K562 (cell line): ENCODE measurements at regions not wholly inside any gene's neighbourhood (a gene's known extent, or its start where the extent isn't known, plus 50 kb on each side); places are given as distances from the start of the nearest gene placed in this dataset.

Experiments
- ATAC-seq: fragments of 200-7000 bp; cut with Tn5 transposase; 3 replicates; pipeline ENCODE4 v1.9.1; 2020; ENCODE audit warnings: moderate library complexity
- BruUV-seq: library from RNA; stranded (reverse); fragments of 400-500 nt; replicated peaks from 2 replicates; lab custom pipeline; 2021; lab: Mats Ljungman, UMichigan
- CTCF ChIA-PET: fragments of 300-600 bp; formaldehyde crosslinking; extraction: SDS; loops from one replicate; lab custom pipeline; 2021; ENCODE audit warnings: low intra/inter-chr PET ratio; lab: Yijun Ruan, JAX
- POLR2A ChIA-PET: fragments of 300-600, 350-650 bp; sonication (Branson Sonifier 250); formaldehyde crosslinking; extraction: SDS; loops from one replicate; lab custom pipeline; 2021; ENCODE audit warnings: antibody characterized with exemption, inconsistent platforms; lab: Yijun Ruan, JAX
- DNase-seq, 4 experiments: peaks; one replicate each; pipeline versions ENCODE4 v3.0.0 to v3.0.0-alpha.2; 2011 to 2018; ENCODE audit warnings: low spot score in 3 of 4, mixed read lengths in 3 of 4; ENCODE audit errors: extremely low read depth in 1 of 4
- FAIRE-seq: peaks from 2 replicates; lab custom pipeline; 2011; peaks lifted over from hg19 to GRCh38; lab: Jason Lieb, UNC
- H2AFZ ChIP-seq: 2 replicates; pipeline ENCODE4 v1.6.0; 2011; ENCODE audit warnings: low read depth, low read length, control low read depth, inconsistent platforms
- H3K27ac ChIP-seq: fragments of 200-600 bp; 3 replicates; pipeline ENCODE4 v1.8.0; 2011; ENCODE audit warnings: low read depth, mild to moderate bottlenecking, control low read depth, inconsistent platforms, low read length, moderate library complexity, mixed read lengths; ENCODE audit errors: extremely low read depth
- H3K27me3 ChIP-seq, 2 experiments: fragments of 300-600 bp in 1 of 2; 2 replicates in 1 of 2; 3 replicates in 1 of 2; pipeline versions ENCODE4 v1.6.0 to v1.8.0; 2011; ENCODE audit warnings: inconsistent platforms in 2 of 2, low read length in 2 of 2, mild to moderate bottlenecking in 1 of 2, mixed read lengths in 1 of 2, moderate library complexity in 1 of 2; ENCODE audit not compliant: control insufficient read depth in 2 of 2, insufficient read depth in 2 of 2
- H3K36me3 ChIP-seq: fragments of 300-600 bp; 3 replicates; pipeline ENCODE4 v1.8.0; 2011; ENCODE audit warnings: mild to moderate bottlenecking, low read length, inconsistent platforms; ENCODE audit not compliant: control insufficient read depth, insufficient read depth
- H3K4me1 ChIP-seq, 2 experiments: fragments of 200-600 bp in 1 of 2; replicated peaks in 1 of 2; 2 replicates in 1 of 2; 3 replicates in 1 of 2; pipeline versions ENCODE4 v1.5.1 to v1.8.0; 2011; ENCODE audit warnings: inconsistent platforms in 2 of 2, low read length in 2 of 2, mild to moderate bottlenecking in 1 of 2, mixed read lengths in 1 of 2, moderate library complexity in 1 of 2; ENCODE audit not compliant: control insufficient read depth in 2 of 2, insufficient read depth in 2 of 2
- H3K4me2 ChIP-seq: 2 replicates; pipeline ENCODE4 v1.6.1; 2011; ENCODE audit warnings: low read length, control low read depth, inconsistent platforms, mixed read lengths; ENCODE audit not compliant: insufficient read depth
- H3K4me3 ChIP-seq: fragments of 200-600 bp; sonication (generic), shearing (Covaris generic); 2 replicates; pipeline ENCODE4 v1.5.1; 2016; ENCODE audit warnings: control low read depth, inconsistent platforms
- H3K79me2 ChIP-seq: fragments of 200-600 bp; 3 replicates; pipeline ENCODE4 v1.8.0; 2011; ENCODE audit warnings: low read length, inconsistent platforms; ENCODE audit not compliant: control insufficient read depth, insufficient read depth
- H3K9ac ChIP-seq, 2 experiments: 2 replicates each; pipeline versions ENCODE4 v1.6.0 to v1.6.1; 2011; ENCODE audit warnings: low read depth in 2 of 2, low read length in 2 of 2, control low read depth in 1 of 2, inconsistent platforms in 1 of 2, mild to moderate bottlenecking in 1 of 2, mixed read lengths in 1 of 2; ENCODE audit not compliant: insufficient read depth in 1 of 2
- H3K9me1 ChIP-seq: one replicate; pipeline ENCODE4 v1.6.0; 2011; ENCODE audit warnings: inconsistent platforms, mild to moderate bottlenecking, low read length, moderate library complexity; ENCODE audit not compliant: control insufficient read depth, insufficient read depth
- H3K9me3 ChIP-seq: replicated peaks from 2 replicates; pipeline ENCODE4 v1.5.1; 2011; ENCODE audit warnings: low read depth, low read length, inconsistent platforms; ENCODE audit not compliant: control insufficient read depth, insufficient read depth
- H4K20me1 ChIP-seq: replicated peaks from 2 replicates; pipeline ENCODE4 v1.6.1; 2011; ENCODE audit warnings: low read length, inconsistent platforms, mixed read lengths; ENCODE audit not compliant: control insufficient read depth, insufficient read depth
- CEBPB ChIP-seq: fragments of 450-650 bp; IDR thresholded peaks from 2 replicates; pipeline ENCODE4 v1.6.1; 2016; ENCODE audit warnings: missing genetic modification characterization, missing compliant biosample characterization
- CHD2 ChIP-seq: IDR thresholded peaks from 2 replicates; pipeline ENCODE4 v1.6.1; 2011; ENCODE audit warnings: low read depth, low read length
- DNMT1 ChIP-seq: fragments of 450-650 bp; IDR thresholded peaks from 2 replicates; pipeline ENCODE4 v1.6.1; 2016; ENCODE audit warnings: antibody characterized with exemption, mild to moderate bottlenecking
- ESRRB ChIP-seq: fragments of 250-450 bp; sonication (Bioruptor Pico); IDR thresholded peaks from 2 replicates; pipeline ENCODE4 v1.5.0; 2020; ENCODE audit warnings: mild to moderate bottlenecking, moderate library complexity, borderline replicate concordance
- GMEB1 ChIP-seq: fragments of 250-450 bp; sonication (Bioruptor Pico); IDR thresholded peaks from 2 replicates; pipeline ENCODE4 v1.4.0; 2020; ENCODE audit warnings: mild to moderate bottlenecking
- HIVEP1 ChIP-seq: fragments of 250-450 bp; sonication (Bioruptor Pico); IDR thresholded peaks from 2 replicates; pipeline ENCODE4 v1.4.0; 2020; ENCODE audit warnings: mild to moderate bottlenecking
- HNRNPH1 ChIP-seq: fragments of 200-400 bp; formaldehyde crosslinking; optimal IDR thresholded peaks from 2 replicates; pipeline ENCODE3; 2017; ENCODE audit warnings: low read depth, mild to moderate bottlenecking, low read length, moderate library complexity
- KAT8 ChIP-seq: fragments of 450-650 bp; IDR thresholded peaks from 2 replicates; pipeline ENCODE4 v1.6.1; 2016; ENCODE audit warnings: low read depth, mild to moderate bottlenecking
- KDM2B ChIP-seq: fragments of 250-450 bp; sonication (Bioruptor Pico); IDR thresholded peaks from 2 replicates; pipeline ENCODE4 v1.8.0; 2021; ENCODE audit warnings: mild to moderate bottlenecking, moderate library complexity
- MTF1 ChIP-seq: fragments of 250-450 bp; sonication (Bioruptor Pico); IDR thresholded peaks from 2 replicates; pipeline ENCODE4 v1.9.0; 2021; ENCODE audit warnings: moderate library complexity, mild to moderate bottlenecking, inconsistent platforms, borderline replicate concordance
- RBM22 ChIP-seq: fragments of 200-400 bp; formaldehyde crosslinking; IDR thresholded peaks from 2 replicates; pipeline ENCODE4 v1.6.1; 2018; ENCODE audit warnings: low read length, low read depth; ENCODE audit not compliant: poor library complexity, severe bottlenecking
- TAL1 ChIP-seq: fragments of 450-650 bp; IDR thresholded peaks from 2 replicates; pipeline ENCODE4 v1.6.1; 2016; ENCODE audit warnings: mild to moderate bottlenecking
- TSC22D4 ChIP-seq: fragments of 450-650 bp; IDR thresholded peaks from 2 replicates; pipeline ENCODE4 v1.6.1; 2016; ENCODE audit warnings: missing genetic modification characterization, missing biosample characterization, control low read depth
- U2AF1 ChIP-seq: fragments of 200-400 bp; formaldehyde crosslinking; optimal IDR thresholded peaks from 2 replicates; pipeline ENCODE3; 2017; ENCODE audit warnings: mild to moderate bottlenecking, low read depth, low read length, moderate library complexity
- XRCC4 ChIP-seq: IDR thresholded peaks from one replicate; pipeline ENCODE4 v1.6.1; 2011; ENCODE audit not compliant: insufficient read depth, insufficient read length; ENCODE audit errors: extremely low read depth
- ZBTB9 ChIP-seq: fragments of 450-650 bp; formaldehyde crosslinking; IDR thresholded peaks from 2 replicates; pipeline ENCODE4 v1.4.0; 2020; ENCODE audit warnings: mild to moderate bottlenecking, moderate library complexity
- ZNF644 ChIP-seq: fragments of 200-800 bp; sonication (Bioruptor generic); IDR thresholded peaks from 2 replicates; pipeline ENCODE4 v1.6.1; 2016; ENCODE audit warnings: low read depth, missing genetic modification characterization, missing compliant biosample characterization
- ZNF778 ChIP-seq: fragments of 450-650 bp; formaldehyde crosslinking; IDR thresholded peaks from 2 replicates; pipeline ENCODE4 v1.4.0; 2020; ENCODE audit warnings: mild to moderate bottlenecking, moderate library complexity
- ZNF830 ChIP-seq: fragments of 250-450 bp; sonication (Bioruptor Pico); IDR thresholded peaks from 2 replicates; pipeline ENCODE4 v1.5.0; 2021; ENCODE audit warnings: mild to moderate bottlenecking
- WGBS: fragments of 100-300 bp; shearing (Covaris generic); methylation state at CpG from one replicate; pipeline ENCODE4 v1.1.6; 2016; ENCODE audit warnings: low coverage, mixed read lengths; ENCODE audit not compliant: insufficient coverage; ENCODE audit errors: missing lambda C conversion rate; 5-methylcytosine and 5-hydroxymethylcytosine counted together
- in situ Hi-C: fragments of 300-500 bp; cut with MboI; formaldehyde crosslinking; loops from 4 replicates; pipeline ENCODE4 v1.15.0; 2018; ENCODE audit warnings: inconsistent platforms, mixed read lengths
- intact Hi-C: fragments of 100-400 bp; cut with micrococcal nuclease; formaldehyde crosslinking; loops from 2 replicates; pipeline ENCODE4 v1.14.2; 2022

- TF ChIP-seq GMEB1 (no peak), ZNF830 (CRISPR knock-in tag) (no peak), HNRNPH1 (no peak), MTF1 (CRISPR knock-in tag) (no peak), U2AF1 (no peak), ZNF644 (tag) (no peak), TAL1 (no peak)
These were observed 148.9 kb upstream of the MEIS2 start (continued) for GRCh38 chr15:37249249-37249648.

GRCh38 chr15:37252530-37252929 is 152.2 kb upstream of the MEIS2 start:
- no peak for ATAC-seq
- BruUV-seq, result no TSS peak
- Histone ChIP-seq H3K4me1 (no peaks in the 10 kb centered on the region), H3K9me3 (no peaks in the 10 kb centered on the region), H3K9ac (no peak overlapping the region), H3K27ac (no peak overlapping the region), H3K27me3 (no peaks in the 10 kb centered on the region), H3K4me3 (no peak overlapping the region), H3K79me2 (no peaks in the 10 kb centered on the region), H3K4me2 (no peak overlapping the region), H3K9me1 (no peaks in the 10 kb centered on the region), H2AFZ (no peak overlapping the region), H3K36me3 (no peaks in the 10 kb centered on the region), H4K20me1 (no peaks in the 10 kb centered on the region)
- POLR2A ChIA-PET, result no interaction called here
- DNase-seq, result no peak
- FAIRE-seq, result no peak
- WGBS, result 0% methylated on average over 3 of the region's 3 CpGs
- in situ Hi-C loops, result no loop called here
- CTCF ChIA-PET, result no interaction called here
- TF ChIP-seq CHD2, result no peak
- TF ChIP-seq ESRRB (CRISPR knock-in tag), result no peak
- TF ChIP-seq DNMT1, result no peak
- no peak for TF ChIP-seq ZBTB9
- no peak for TF ChIP-seq KDM2B (CRISPR knock-in tag)
- no peak for TF ChIP-seq ZNF778 (CRISPR knock-in tag)
- no peak for TF ChIP-seq KAT8
- TF ChIP-seq CEBPB, result no peak
- no peak for TF ChIP-seq RBM22
- TF ChIP-seq TSC22D4, result no peak
- no peak for TF ChIP-seq XRCC4
- TF ChIP-seq HIVEP1 (CRISPR knock-in tag), result no peak
- intact Hi-C loops, result no loop called here
